A549 (cell line): ENCODE measurements at regions not wholly inside any gene's neighbourhood (a gene's known extent, or its start where the extent isn't known, plus 50 kb on each side); places are given as distances from the start of the nearest gene placed in this dataset.

Experiments
- CTCF ChIP-seq: fragments of >200 bp; sonication (Bioruptor Twin); formaldehyde crosslinking; IDR thresholded peaks from 3 replicates; pipeline ENCODE4 v1.5.1; 2016
- HMGXB4 ChIP-seq: fragments of 250-450 bp; sonication (Bioruptor Pico); IDR thresholded peaks from 2 replicates; pipeline ENCODE4 v1.5.0; 2021; ENCODE audit warnings: mild to moderate bottlenecking, moderate library complexity, borderline replicate concordance
- JUNB ChIP-seq: fragments of >200 bp; sonication (Bioruptor Twin); formaldehyde crosslinking; IDR thresholded peaks from 2 replicates; pipeline ENCODE4 v1.6.1; 2016
- POLR2A ChIP-seq: IDR thresholded peaks from 2 replicates; pipeline ENCODE4 v1.6.1; 2012; ENCODE audit warnings: mild to moderate bottlenecking, low read length
- RAD21 ChIP-seq, 2 experiments: fragments of >200 bp in 1 of 2; sonication (Bioruptor Twin) in 1 of 2; formaldehyde crosslinking in 1 of 2; IDR thresholded peaks in 1 of 2; conservative IDR thresholded peaks in 1 of 2; 2 replicates in 1 of 2; 3 replicates in 1 of 2; pipeline ENCODE4 v1.6.1; 2012 to 2018; ENCODE audit warnings: inconsistent platforms in 1 of 2
- TF ChIP-seq, protein P1 (sequence below): fragments of 150-350 bp; IDR thresholded peaks from 2 replicates; pipeline ENCODE4 v1.6.1; 2014; ENCODE audit warnings: low read depth, mild to moderate bottlenecking, low read length

- TF ChIP-seq CTCF (no peak), POLR2A (no peak), RAD21 (conservative IDR thresholded peaks at IDR 0.05 in 1 of 2, IDR thresholded peaks at IDR 0.05 in 1 of 2) (no peak), JUNB (no peak), HMGXB4 (CRISPR knock-in tag) (no peak)
- TF ChIP-seq, protein P1, sequence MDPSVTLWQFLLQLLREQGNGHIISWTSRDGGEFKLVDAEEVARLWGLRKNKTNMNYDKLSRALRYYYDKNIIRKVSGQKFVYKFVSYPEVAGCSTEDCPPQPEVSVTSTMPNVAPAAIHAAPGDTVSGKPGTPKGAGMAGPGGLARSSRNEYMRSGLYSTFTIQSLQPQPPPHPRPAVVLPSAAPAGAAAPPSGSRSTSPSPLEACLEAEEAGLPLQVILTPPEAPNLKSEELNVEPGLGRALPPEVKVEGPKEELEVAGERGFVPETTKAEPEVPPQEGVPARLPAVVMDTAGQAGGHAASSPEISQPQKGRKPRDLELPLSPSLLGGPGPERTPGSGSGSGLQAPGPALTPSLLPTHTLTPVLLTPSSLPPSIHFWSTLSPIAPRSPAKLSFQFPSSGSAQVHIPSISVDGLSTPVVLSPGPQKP: no peak
Observed at GRCh38 chr3:197419696-197420095, 121.3 kb upstream of the DLG1 start.
